H1 (cell line): ENCODE measurements at regions not wholly inside any gene's neighbourhood (a gene's known extent, or its start where the extent isn't known, plus 50 kb on each side); places are given as distances from the start of the nearest gene placed in this dataset.

Source experiments
- HDAC2 ChIP-seq, 2 experiments: fragments of 300-600 bp in 1 of 2; sonication (generic) in 1 of 2; IDR thresholded peaks; 2 replicates each; pipeline ENCODE4 v1.6.1; 2011 to 2012; ENCODE audit warnings: low read depth in 2 of 2, low read length in 2 of 2, mild to moderate bottlenecking in 2 of 2, moderate library complexity in 2 of 2, borderline replicate concordance in 1 of 2, inconsistent platforms in 1 of 2

DNA sequence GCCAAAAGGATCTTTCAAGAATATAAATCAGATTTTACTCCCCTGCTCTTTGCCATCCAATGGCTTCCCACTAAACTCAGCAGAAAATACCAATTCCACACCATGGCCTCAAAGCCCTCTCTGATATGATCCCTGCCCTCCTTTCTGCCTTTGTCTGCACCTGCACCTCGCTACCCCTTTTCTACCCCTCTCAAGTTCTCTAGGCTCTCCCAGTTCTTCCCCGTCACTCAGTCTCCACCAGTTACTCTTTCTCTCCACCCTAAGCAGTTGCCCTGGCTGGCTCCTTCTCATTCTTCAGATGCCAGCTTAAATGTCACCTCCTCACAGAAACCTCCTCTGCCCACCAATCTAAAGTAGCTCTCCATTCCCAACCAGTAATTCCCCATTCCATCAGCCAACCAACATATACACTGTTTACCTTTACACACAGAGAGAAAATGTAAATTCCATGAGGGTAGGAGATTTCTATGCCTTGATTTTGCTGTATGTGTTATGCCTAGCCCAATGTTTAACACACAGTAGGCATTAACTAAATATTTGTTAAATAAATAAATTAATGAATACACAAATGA lies 93.6 kb upstream of the LPP start (continued):
- no peak for TF ChIP-seq HDAC2 (IDR thresholded peaks at IDR 0.05; ENCODE audit: borderline replicate concordance in 1 of 2, low read depth in 2 of 2, low read length in 2 of 2)
- TF ChIP-seq, all 59 proteins: peak for 0
